CD4-positive, alpha-beta T cell treated with Interleukin-10 for 1 hour (primary cell): ENCODE measurements at regions not wholly inside any gene's neighbourhood (a gene's known extent, or its start where the extent isn't known, plus 50 kb on each side); places are given as distances from the start of the nearest gene placed in this dataset.
A peak's percentile ranks its signal among the peaks of the same experiment; 100 is the strongest.

ENCODE experiments used
- DNase-seq: peaks from one replicate; pipeline ENCODE4 v3.0.0-alpha.2; 2020

GRCh38 chr2:37812414-37812813, 112.7 kb upstream of the RMDN2 start:
- no peak for DNase-seq

DNA sequence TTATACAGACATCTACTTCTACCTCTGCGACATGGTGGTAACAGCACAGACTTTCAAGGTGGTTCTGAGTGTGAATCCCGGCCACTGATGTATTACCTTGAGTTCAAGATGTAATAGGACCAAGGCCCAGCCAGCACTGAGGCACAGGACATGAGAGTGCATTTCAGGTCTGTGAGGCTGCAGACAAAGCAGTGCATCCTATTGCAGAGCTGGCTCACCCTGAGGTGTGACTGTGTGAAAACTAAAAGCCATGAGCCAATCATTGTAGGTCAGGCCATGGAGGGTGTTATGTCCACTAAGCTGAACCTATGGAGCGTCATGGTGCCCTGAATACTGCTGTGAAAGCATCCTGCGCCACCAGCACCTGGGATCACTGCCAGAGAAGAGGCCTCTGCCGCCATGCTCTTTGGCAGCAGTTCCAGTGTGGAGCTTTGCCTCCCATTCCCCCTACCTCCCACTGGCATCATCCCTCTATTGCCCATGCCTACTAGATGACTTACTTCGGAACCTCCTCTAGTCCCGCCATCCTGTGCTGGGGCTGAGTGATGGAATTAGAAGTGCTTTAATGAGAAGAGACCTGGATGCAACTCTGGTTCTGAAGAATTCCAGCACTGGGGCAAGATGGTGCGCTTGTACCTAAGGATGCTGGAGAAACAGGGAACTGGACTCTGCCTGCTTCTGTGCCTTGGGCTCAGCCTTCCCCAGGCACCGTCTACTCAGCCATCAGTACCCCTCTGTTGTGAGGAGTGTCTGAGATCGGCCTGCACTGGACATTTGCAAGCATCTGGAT, 112.0 kb upstream of the RMDN2 start:
- no peak for DNase-seq

DNA sequence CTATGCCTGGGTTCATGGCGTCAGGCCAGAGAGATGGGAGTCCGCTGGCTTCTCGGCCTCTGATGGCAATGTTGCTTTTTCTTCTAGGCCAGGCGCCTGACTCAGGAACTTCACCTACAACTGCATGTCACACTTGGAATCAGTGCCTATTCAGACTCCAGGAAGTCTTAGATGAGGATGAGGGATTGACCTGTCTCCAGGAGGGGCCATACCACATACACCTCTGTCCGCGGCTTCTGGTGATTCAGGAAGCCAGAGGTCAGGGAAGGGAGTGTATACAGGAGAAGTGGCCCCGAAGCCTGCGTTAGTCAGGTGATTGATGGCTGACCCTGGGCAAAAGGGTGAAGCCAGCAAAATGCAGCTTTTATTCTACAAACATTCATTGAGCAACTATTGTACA, 109.1 kb upstream of the RMDN2 start:
- DNase-seq, result no peak

GRCh38 chr2:37816686-37817085, 108.4 kb upstream of the RMDN2 start:
- DNase-seq, result no peak

GRCh38 chr2:37819186-37819585, 105.9 kb upstream of the RMDN2 start:
- no peak for DNase-seq

DNA sequence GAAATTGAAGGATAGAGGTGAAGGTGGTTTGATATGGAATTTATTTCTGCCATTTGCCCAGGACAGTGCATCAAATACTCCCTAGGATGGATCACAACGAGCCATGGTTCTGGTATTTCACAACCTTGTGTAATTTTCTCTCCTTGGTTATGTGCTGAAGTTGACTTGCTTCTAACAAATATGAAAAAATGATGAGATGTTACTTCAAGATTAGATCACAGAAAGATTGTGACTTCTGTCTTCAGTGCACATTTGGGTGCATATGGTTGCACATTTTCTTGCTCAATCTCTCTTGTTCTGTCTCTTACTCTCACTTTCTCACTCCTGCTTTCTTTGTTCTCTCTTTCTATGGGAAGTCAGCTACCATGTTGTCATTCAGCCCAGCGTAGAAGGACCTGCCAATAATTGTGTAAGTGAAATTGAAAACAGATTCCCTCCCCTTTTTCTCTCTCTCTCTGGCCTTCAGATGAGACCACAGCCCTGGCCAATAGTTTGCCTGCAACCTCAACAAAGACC, 104.6 kb upstream of the RMDN2 start:
- no peak for DNase-seq

GRCh38 chr2:37825586-37825985, 99.5 kb upstream of the RMDN2 start:
- no peak for DNase-seq

GRCh38 chr2:37826611-37827010, 98.5 kb upstream of the RMDN2 start:
- DNase-seq, result no peak

DNA sequence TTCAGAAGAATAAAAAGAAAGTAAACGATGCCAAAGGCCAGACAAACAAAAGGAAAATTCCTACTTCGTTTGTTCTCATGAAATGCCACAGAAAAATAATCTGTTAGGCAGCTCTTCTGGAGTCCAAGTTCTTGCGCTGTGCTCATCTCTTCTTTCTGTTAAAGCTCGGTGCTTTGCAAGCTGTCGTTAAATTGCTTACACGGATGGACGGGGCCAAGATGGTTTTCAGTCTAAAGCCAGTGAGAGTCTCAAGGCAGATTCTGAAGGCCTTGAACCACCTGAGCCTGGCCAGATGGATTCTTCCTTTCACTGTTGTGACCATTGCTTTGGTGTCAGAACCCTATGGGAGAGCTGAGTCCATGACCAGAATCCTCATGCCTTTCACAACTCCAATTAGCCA, 97.6 kb upstream of the RMDN2 start:
- DNase-seq, result no peak

DNA sequence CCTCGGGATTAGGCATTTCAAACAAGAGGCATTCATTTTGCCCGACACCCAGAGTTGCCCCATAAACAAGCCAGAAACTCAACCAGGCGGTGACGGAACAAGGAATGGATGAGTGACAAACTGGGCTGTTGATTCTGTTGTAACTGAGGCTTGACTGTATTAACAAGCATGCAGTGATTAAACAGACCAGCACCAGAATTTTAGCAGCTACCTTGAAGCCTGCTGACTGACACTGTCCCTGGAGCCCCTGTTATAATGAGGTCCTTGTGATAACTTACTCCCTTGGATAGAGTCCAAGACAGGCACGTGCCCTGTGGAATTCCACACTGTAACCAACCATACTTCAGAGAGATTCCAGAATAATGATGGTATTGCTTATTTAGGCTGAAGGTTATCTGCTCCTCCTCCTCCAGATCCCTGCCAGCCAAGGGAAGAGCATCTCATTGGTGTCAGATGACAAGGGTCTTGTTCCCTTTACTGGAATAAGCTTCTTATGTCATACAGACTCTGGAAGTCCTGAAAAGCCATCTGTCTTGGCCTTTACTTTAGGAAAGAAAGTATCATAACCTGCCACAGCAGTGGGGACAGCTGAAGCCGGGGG, 97.1 kb upstream of the RMDN2 start:
- DNase-seq, result no peak

DNA sequence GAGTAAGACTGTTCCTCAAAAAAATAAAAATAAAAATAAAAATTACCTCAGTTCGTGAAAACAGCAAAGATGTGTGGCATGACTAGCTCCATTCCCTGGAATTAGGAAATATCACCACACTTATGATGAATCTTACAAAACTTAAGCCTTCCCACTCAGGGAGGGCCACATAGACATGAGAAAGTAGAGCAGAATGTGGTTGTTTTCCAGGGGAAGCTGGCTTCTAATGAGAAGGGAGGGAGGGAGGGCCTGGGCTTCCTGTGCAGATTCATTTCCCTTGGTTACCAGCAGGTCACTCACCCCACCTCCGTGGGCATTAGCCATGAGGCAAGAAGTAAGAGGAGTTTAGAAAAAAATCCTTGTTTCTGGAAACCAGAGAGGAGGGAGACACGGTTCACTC, 95.9 kb upstream of the RMDN2 start:
- peak; percentile 5 for DNase-seq

- DNase-seq, result no peak
Measured at GRCh38 chr2:37829616-37830395, 95.3 kb upstream of the RMDN2 start.

GRCh38 chr2:37830636-37831035, 94.5 kb upstream of the RMDN2 start:
- DNase-seq, result no peak

DNA sequence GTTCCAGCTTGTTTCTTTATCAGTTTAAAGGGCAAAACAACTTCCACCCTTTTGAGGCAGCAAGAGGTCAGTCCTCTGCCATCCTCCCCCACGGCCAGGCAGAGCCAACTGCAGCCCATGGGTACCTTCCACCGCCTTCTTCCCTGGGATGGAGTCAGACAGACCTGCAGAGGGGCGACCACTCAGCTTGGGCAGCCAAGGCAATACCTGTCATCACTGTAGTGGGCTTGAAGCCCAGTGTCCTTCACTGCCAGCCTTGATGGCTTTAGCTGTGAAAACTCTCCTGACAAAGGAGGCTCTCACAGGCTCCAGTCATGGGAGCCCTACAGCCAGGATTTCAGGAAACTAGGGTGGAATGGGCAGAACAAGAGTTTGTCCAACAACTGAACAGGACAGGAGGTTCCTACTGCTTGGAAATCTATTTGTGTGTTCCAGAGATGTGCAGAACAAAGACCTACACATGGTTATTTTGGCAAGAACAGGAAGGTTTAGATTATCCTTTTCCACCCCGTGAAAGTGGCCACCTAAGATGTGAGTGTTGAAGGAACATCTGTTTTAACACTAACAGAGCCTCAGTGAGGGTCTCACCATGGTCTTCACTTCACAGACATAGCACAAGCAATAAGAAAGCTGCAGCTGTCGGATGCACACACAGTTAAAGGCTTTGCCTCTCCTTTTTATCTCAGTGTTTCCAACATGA, 93.9 kb upstream of the RMDN2 start:
- DNase-seq, result no peak

DNA sequence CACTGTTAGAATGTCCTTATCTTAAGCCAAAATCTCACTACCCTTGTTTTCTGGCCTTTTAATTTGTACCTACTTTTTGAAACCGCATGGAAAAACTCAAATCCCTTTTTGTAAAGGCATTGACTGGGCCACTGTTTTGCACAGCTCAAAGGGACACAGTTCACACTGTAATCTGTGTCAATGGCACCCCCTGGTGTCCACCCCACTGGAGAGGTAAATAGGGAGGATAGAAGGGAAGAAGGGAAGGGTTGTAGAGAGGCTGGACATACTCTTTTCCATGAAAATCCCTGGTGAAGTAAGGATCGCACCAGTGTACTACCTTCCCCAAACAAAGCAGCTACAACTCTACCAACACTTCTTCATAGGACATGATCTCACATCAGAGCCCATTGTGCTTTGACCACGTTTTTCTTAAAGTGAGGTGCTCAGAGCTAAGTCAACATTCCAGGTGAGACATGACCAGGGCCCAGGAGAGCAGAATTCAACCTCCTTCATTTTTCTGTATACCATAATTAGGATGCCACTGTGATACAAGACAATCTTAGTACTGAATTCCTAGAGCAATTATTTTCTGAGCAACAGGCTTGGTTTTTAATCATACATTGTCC, 92.4 kb upstream of the RMDN2 start:
- DNase-seq, result peak; percentile 79

- DNase-seq, result peak; percentile 64
Measured at GRCh38 chr2:37833423-37833822, 91.7 kb upstream of the RMDN2 start.

DNA sequence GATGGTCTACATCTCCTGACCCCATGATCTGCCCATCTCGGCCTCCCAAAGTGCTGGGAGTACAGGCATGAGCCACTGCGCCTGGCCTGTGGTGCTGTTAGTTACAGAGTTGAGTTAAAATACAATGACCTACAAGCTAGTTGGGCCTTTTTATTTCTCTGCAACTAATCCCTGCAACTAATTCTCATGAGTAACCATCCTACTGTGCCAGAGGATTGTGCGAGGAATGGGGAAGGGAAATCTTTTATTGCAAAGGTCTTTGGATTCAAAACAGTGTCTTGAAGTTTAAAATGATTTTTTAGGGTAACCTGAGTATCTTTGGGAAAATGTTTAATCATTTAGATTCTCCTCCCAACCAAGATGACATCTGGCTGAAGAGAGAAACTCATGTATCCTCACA, 88.8 kb upstream of the RMDN2 start:
- no peak for DNase-seq

GRCh38 chr2:37836711-37837110, 88.4 kb upstream of the RMDN2 start:
- DNase-seq, result no peak

DNA sequence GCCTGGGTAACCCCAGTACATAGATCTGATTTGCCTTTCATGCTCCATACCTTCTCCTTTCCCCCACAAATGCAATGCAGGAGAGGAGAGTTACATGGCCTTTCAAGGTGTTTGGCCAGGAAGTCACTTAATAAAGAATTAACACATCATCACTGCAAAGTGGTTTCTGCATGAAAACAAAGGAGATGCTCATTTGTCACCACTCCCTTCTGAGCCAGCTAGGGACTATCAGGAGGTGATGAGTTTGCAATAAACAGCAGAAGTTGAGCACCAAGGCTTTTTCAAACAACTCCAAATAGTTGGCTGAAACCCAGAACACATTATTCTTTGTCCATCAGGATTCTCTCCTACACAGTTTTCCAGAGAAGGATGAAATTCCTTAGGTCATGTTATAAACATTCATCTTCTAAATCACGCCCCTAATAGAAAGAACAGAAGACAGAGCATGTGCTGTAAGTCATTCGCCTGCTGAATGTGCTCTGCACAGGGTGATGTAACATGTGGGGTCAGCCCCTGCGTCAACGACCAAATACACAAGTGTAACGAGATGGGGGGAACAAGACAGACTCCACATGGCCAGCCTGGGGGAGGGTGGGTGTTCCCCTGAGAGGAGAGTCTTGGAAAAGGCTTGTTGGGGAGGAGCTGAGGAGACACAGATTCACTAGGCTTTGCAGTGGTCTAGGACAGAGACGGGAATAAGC, 87.3 kb upstream of the RMDN2 start:
- no peak for DNase-seq

- no peak for DNase-seq
Measured at GRCh38 chr2:37838541-37839167, 86.4 kb upstream of the RMDN2 start.

DNA sequence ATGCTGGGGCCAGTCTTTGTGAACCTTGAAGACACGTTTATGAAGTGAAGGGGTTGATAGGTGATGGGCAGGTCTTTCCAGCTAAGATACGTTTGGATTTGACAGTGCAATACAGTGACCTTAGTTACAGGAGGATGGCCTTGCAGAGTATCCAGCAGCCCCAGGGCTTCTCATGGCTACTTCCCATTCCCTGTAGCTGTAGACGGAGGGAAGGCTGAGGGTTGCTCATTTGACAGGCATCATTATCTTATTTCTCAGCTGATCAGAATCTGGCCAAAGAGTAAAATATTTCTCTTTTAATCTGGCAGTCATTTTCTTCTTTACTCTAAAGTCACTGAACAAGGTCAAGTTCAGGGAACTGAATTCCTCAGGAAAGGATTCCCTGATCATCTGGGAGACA, 85.1 kb upstream of the RMDN2 start:
- DNase-seq, result no peak
